LHCN-M2 (cell line): ENCODE measurements at regions not wholly inside any gene's neighbourhood (a gene's known extent, or its start where the extent isn't known, plus 50 kb on each side); places are given as distances from the start of the nearest gene placed in this dataset.

Source experiments
- DNase-seq: peaks from one replicate; pipeline ENCODE4 v3.0.0-alpha.2; 2012; ENCODE audit warnings: low read depth

DNA sequence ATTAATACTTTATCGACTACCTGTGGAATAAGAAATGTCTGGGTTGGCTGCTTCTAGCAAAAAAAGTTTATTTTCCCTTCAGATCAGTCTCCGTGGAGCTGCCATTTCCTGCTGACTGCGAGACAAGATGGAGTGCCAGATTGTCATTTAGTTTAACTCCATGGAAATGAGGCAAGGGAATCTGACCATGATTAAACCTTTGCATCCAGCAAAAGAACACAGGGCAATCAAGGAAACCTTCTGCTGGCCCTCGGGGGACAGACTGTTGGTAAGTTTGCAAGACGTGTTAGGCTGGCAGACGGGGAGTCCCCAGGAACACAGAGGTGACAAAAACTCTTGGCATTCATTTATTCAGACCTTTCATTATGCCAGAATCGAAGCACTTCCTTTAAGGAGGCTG is 52.2 kb upstream of the SPACA1 start:
- DNase-seq, result no peak

DNA sequence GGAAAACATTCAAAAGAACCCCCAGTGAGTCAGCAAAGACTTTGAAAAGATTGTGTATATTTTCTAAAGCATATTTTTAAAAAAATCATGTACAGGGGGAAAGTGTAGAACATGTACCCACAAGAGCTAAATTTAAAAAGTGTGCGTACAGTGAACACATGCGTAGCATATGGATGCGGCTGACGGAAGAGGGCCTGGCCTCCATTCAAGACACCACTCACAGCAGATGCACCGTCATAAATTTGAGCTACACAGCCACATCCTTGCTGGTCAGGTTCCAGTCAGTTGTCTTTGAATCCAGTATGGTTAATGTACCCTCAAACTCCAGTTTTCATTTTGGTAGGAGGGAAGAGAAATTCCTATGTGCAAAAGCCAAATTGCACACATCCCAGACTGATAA is 54.3 kb upstream of the SPACA1 start:
- no peak for DNase-seq

DNA sequence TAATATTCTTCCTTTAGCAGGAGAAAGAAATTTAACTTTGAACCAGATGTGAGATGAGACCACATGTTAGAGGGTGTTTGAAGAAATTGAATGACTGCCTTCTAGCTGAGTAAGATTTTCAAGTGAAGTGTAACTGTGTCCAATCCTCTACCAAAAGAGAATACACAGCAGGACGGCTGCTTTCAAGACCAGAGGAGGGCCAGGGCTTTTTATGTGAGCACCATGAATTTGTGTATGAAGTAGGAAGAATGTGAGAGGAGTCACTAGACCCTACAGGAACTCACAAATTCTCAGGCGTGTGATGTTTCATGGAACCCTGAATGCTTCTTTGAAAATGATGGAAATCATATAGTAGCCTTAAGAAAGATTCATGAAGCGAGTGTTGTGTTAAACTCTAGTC is 56.8 kb upstream of the SPACA1 start:
- DNase-seq, result no peak

DNA sequence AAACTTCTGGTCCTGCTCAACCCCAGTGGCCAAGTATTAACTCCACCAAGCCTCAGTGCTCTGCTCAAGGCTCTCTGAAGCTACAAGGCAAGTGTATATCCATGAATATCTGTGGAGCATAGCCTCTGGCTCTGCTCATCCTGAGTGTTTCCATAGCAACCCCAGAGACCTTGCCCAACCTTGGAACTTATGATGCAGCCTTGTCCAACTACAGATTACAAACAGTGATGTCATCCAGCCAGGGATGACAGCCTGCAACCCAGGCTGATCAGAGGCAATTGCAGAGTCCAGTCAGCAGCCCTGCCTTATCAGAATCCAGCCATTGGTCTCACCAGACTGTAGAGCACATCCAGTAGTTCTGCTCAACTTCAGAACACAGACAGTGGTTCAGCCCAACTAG is 65.5 kb upstream of the SPACA1 start:
- DNase-seq, result no peak

- no peak for DNase-seq
Measured at GRCh38 chr6:87979737-87980136, 67.9 kb upstream of the SPACA1 start.

DNA sequence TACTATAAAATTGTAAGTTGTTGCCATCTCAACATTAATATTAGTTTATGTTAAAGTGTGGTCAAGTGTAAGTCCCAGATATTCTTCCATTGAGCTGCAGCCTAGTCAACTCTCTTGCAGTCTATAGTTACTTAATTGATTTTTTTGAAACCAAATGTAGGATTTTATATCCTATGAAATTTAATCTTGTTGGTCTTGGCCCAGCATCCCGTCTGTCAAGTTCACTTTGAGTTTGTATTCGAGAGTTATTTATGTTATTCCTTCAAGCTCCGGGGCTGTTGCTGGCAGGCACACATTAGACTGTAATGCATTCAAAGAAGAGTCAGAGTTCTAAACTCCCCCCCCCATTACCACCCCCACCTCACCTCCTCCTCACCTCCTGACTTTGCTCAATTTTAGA is 71.0 kb upstream of the SPACA1 start:
- no peak for DNase-seq

DNA sequence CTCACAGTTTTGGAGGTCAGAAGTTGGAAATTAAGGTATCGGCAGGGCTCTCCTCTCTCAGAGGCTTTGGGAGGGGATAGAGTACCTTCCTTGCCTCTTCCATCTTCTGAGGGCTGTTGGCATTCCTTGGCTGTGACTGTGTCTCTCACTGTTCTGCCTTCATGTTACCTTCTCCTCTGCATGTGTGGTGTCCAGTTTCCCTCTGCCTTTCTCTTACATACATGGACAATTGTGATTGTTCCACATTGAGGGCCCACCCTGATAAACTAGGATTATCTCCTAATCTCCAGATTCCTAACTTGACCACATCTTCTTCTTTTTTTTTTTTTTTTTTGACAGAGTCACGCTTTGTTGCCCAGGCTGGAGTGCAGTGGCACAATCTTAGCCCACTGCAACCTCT is 72.1 kb upstream of the SPACA1 start:
- no peak for DNase-seq

DNA sequence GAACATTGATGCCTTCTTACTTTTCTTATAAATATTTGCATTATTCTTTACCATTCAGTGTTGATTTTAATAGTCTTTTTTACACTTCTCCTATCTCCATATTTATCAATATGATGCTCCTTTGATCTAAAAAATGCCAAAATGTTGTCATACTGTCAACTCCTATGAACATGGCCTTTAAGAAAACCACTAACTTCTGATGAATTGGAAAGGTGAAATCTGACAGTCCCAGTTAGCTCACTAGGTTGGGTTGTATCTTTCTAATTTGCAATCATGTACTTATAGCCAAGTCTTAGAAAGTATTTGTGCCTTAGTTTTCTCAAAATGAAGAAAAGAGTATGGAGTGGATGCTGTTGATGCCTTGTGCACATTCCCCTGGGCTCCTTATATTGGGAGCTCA is 75.4 kb upstream of the SPACA1 start:
- no peak for DNase-seq

- no peak for DNase-seq
Measured at GRCh38 chr6:87971605-87972262, 75.9 kb upstream of the SPACA1 start.

DNA sequence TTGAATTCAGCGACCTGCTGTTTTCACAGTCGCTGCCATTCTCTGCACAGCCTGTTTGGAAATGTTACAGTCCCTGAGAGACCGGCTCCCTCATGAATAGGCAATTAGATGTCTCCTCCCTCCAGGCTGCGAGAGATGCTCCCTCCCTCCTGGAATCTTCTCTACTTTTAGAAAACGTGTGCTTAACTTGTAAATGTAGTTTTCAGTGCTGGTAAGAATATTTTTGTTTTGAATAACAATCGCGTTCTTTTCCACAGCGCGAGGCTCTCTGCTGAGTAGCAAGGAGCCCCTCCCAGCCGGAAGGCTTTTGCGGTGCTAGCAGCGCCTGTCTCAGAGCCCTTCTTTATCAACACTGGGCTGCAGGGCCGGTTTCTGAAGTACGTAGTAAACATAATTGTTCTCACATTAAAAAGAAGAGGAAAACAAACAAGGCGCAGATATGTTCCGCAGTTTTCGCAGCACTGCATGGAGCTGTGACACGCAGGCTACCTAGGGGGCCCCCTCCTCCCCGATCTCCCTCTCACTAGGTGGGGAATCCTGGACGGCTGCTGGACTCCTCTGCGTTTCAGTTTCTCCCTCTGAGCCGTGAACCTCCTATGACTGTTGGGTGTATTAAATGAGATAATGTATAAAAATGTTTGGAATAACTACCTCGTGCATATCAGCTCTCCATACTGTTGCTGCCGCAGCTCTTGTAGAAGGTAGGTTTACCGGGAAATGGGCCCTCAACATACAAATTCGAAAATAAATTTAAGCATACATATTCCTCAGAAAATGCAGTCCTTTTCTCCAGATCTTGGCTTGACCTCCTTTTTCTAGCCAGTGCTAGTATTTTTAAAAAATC is 79.0 kb upstream of the SPACA1 start:
- DNase-seq, result no peak

GRCh38 chr6:87965806-87966205 is 81.8 kb upstream of the SPACA1 start:
- no peak for DNase-seq

GRCh38 chr6:87959083-87959482 is 88.6 kb upstream of the SPACA1 start:
- no peak for DNase-seq

- DNase-seq, result no peak
Measured at GRCh38 chr6:87951751-87952150, 95.9 kb upstream of the SPACA1 start.

DNA sequence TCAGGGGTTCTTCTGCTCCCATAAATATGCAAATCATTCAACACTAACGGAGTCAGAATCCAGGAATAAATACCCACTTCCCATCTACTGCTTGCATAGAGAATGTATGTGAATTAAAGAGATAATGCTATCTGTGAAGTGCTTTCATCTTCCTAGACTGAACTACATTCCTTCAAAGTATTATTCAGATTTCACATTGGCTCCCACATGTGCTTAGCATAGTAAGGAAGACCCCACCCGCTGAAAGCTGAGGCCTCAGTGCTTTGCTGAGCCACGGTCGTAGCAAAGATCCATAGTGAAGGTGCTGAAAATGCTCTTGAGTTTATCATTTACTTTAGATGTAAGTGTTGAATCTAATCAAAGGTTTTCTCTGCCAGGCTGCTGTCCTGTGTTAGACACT is 97.0 kb upstream of the SPACA1 start:
- no peak for DNase-seq

- DNase-seq, result no peak
Measured at GRCh38 chr6:87949194-87949593, 98.4 kb upstream of the SPACA1 start.

GRCh38 chr6:87946669-87947068 is 101.0 kb upstream of the SPACA1 start:
- DNase-seq, result no peak

GRCh38 chr6:87945966-87946365 is 101.7 kb upstream of the SPACA1 start:
- no peak for DNase-seq

DNA sequence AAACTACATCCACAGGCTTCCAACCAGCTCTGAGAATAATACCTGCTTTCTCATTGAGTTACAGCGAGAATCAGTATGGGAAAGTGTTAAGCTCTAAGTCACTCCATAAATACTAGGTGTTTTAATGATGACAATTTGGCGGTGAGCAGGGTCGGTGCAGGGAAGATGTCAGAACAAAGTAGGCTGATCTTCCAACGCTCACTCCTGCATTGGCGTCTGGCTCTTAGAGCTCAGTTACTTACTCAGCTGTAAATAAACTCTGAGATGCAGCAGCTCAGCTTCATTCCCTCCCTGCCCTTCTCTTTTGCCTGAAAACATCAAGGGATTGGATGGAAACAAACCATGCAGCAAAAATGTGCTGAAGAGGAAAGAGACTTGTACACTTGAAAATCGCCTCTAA is 102.5 kb upstream of the SPACA1 start:
- DNase-seq, result no peak

GRCh38 chr6:87944541-87944954 is 103.1 kb upstream of the SPACA1 start:
- peak; percentile 25 for DNase-seq

DNA sequence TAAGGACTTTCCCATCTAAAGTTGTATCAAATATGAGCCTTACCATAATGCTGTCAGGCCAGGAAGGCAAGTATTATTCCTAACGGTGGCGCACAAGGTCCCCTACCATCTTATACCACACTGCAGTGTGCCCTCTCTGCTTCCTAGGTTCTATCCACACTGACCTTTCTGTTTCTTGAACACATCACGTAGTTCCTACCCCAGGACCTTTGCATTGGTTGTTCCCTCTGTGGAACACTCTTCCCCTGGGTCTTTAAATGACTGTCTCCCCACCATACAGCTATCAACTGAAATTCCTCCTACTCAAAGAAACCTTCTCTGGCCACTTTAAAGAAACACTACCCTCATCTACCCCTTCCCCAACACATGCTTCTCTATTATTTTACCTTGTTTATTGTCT is 104.5 kb upstream of the SPACA1 start:
- no peak for DNase-seq

- DNase-seq, result peak; percentile 3
Measured at GRCh38 chr6:87941556-87942358, 105.9 kb upstream of the SPACA1 start.

DNA sequence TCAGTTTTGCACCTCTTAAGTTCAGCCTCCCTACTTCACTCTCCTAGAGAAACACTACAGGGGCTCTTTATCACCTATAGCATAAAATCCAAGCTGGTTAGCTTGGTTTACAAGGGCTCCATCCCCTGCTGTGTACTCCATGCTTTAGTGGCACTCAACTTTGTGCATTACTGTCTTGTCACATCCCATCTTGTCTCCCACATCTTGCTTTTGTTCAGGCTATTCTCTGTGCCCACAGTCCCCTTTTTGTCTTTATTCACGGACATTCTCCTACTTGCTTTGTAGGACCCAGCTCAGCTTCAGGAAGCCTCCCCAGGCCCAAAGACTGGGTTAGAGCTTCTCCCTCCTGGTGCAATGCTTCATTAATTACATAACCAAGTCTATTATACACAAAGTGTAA is 107.9 kb upstream of the SPACA1 start:
- DNase-seq, result no peak

DNA sequence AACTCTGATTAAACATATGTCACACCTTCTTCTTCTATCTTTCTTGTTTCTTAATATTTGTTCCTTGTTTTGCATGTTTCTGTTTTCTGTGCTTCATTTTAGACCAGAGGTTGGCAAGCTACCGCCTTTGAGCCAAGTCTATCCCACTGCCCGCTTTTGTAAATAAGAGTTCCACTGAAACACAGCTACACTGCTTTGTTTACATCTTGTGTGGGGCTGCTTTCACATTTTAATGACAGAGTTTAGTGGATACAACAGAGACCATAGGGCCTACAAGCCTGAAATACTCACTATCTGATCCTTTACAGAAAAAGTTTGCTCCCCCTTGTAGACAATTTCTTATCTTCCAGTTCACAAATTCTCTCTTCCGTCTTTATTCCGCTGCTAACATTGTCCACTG is 109.4 kb upstream of the SPACA1 start:
- no peak for DNase-seq
